Medulla oblongata (tissue), 1 donor: ENCODE measurements at regions not wholly inside any gene's neighbourhood (a gene's known extent, or its start where the extent isn't known, plus 50 kb on each side); places are given as distances from the start of the nearest gene placed in this dataset.

ENCODE experiments used
- DNase-seq: peaks from one replicate; pipeline ENCODE4 v3.0.0-alpha.2; 2015; ENCODE audit errors: extremely low spot score

DNA sequence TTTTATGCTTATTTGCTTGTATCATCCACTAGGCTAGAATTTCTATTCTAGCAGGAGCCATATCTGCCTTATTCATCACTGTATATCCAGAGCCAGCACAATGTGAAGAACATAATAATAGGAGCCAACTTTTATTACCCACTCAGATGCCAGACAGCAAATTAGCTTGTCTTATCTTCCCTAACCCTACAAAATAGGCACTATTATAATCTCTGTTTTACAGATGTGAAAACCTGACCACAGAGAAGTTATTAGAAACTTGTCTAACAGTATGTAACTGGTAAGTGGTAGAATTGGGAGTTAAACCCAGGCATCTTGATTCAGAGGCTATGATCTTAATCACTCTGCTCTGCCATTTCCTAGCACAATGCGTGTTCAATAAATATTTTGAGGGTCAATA, 579.5 kb downstream of the CAAP1 start:
- no peak for DNase-seq

DNA sequence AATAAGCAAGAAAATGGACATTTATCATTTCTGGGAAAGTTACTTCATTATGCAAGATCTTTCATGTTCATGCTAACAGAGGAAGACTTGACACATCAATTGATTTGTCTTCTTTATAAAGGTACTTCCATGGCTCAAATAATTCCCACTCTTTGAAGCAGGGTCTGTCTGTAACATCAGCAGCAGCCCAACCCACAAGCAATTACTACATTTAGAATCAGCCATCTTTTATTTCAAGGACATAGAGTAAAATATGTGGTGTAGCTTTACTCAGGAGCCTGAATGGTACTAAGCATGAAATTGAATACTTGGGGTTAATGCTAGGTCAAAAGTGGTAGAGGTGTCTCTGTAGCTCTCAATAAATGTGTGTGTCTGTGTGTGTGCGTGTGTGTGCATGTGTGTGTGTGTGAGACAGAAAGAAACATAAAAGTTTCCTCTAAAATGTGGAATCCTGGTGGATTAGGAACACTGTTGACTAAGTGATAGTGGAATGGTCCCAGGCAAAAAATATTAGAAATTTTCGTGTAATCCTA, 581.1 kb downstream of the CAAP1 start:
- no peak for DNase-seq

DNA sequence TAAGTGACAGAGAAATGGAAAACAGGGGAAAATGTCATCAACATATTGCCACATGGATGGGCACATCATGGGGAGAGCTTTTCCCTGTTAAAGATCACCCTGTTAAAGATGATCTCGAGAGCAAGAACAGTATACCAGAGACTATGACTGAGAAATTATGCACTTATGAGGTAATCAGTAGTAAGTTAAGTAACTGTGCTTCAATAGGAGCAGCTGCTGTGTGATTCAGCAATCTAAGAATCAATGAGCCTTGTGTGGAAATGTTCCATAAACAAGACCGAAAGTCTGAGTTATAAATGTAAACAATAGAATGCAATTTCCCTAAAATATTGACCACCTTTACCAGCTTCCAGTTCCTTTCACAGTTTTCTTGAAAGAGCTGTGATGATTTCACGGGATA, 582.3 kb downstream of the CAAP1 start:
- DNase-seq, result no peak

DNA sequence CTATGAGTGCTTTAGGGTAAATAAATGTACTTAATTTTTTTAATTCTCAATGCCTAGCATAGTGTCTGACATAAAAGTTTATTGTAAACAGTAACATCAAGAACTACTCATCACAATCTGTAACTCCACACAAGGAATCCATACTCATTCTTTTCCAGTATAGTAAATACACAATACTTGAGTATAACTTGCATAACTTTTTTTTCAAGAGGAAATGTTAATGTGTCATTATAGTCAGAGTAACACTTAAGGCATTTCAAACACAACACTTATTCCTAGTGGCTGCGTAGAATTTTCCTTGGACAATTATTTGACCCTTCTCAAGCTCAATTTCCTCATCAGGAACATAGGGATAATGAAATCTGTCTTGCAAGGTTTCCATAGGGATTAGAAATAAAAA, 584.3 kb downstream of the CAAP1 start:
- DNase-seq, result no peak

DNA sequence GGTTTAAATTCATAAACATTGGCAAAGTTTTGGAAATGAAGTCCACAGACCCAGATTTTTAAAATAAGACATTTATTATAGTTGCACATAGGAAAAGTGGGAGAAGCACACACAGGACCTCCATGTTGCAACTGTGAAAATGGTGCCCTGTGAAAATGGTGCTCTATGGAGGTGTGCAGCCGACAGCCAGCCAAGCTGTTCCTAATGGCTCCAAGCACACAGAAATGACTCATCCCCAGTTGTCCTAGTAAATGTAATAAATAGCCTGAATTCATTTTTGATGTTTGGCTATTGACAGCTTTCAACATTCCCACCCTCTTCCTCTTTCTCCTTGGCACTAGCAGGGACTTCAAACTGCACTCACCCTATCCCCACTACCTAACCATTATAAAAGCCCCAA, 590.9 kb downstream of the CAAP1 start:
- no peak for DNase-seq

DNA sequence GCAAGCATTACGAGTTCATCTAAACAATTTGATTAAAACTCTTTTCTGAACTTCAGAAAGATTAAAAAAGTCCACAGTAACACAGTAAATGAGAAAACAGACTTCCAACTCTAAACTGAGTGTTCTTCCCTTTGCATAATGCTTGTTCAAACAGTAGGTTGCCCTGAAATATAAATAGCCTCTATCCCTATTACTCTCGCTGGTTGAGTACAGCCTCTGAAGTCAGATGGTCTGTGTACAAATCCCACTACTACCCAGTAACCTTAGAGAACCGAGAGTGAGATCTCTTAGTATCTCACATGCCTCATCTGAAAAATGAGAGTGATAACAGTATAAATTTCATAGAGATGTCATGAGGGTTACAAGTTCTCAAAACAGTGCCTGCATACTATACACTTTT, 591.6 kb downstream of the CAAP1 start:
- no peak for DNase-seq

DNA sequence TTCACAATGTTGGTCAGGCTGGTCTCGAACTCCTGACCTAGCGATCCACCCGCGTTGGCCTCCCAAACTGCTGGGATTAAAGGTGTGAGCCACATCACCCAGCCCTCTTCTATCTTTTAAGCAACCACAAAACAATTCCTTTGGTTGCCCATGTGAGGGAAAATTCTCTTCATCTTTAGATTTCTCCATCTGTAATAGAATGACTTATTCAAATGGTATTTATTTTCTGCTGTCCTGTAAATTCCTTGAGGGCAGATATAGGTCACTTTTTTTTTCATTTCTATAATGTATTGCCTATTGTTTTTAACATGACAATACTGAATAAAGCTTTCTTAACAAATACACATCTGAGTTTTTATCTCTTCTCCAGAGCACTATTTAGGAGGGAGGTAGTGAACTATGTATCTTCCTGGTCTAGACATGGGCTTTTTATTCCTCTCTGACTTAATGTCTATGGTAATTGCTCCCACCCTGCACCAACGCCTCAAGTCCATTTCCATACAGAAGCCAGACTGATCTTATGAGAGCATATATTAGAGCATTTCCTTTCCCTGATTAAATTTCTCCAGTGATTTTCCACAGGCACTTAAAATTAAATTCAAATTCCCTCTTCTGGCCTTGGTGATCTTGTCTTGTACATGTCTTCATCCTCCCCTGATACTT, 595.6 kb downstream of the CAAP1 start:
- no peak for DNase-seq

DNA sequence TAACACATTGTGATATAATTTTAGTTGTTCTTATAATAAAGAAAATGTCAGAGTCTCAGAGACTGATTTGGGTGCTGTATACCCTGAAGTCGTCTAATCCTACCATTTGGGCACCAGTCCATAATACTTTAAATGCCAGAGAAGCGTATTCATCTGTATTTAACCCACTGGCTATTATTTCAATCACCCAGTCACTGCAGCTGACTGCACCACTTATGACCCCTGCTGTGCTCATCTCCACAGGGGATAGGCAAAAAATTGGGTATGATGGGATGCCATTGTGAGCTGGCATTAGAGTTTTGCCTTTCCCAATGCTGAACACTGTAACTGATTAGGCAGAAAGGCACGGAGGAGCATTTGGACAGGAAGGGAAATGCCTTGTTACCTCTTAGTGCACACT, 599.7 kb downstream of the CAAP1 start:
- no peak for DNase-seq

DNA sequence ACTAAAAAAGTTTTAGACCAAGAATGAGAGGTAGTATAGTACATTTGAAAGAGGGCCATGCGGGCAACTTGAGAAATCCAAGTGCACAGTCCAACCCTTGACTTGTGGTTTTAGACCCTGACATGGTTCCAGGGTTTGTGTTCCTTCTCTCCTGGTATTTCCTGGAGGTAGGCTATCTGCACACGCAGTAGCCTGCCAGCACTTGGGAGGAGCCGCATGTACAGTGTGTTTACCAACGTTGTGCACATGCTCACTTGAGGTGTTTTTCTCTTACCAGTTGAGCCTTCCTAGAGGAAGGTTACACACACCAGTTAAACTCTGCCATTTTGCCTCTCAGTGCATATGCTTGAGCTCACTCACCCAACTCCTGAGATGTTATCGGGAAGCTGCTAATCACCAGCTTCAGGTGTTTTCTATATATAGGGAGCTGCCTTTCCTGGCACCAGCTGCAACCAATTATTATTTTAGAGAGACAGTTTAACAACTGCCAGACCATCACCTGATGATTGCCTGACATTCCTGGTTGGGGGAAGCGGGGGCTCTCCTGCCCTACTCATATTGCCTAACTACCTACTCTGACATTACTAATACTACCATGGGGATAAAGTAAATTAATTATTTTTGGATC, 593.4 kb upstream of the TUSC1 start:
- DNase-seq, result no peak

DNA sequence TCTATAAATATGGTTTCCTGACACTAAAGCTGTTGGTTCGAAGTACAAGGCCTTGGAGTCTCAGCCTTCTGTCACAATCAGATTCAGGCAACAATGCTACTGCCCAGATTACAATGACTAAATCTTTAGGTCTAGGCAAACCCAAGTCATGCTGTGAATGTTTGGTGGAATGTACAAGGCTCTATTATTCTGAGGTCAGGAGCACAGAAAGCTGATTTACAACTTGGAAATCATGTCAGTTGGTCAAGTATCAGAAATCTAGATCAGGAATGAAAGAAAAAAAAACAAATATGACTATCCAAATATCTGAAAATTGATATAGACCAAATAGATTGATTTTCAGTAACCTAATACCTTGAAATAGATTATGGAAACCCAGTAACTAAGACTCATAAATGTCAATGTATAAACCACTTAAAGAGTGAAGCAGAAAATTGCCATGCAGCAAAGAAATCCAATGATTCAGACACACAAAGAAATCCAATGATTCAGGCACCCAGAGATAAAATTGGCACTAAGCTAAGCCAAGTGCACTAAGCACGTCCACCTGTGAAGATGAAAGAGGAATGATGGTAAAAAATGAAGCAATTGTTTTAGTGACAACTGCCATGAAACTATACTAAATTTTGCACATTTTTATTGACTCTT, 588.0 kb upstream of the TUSC1 start:
- DNase-seq, result no peak

DNA sequence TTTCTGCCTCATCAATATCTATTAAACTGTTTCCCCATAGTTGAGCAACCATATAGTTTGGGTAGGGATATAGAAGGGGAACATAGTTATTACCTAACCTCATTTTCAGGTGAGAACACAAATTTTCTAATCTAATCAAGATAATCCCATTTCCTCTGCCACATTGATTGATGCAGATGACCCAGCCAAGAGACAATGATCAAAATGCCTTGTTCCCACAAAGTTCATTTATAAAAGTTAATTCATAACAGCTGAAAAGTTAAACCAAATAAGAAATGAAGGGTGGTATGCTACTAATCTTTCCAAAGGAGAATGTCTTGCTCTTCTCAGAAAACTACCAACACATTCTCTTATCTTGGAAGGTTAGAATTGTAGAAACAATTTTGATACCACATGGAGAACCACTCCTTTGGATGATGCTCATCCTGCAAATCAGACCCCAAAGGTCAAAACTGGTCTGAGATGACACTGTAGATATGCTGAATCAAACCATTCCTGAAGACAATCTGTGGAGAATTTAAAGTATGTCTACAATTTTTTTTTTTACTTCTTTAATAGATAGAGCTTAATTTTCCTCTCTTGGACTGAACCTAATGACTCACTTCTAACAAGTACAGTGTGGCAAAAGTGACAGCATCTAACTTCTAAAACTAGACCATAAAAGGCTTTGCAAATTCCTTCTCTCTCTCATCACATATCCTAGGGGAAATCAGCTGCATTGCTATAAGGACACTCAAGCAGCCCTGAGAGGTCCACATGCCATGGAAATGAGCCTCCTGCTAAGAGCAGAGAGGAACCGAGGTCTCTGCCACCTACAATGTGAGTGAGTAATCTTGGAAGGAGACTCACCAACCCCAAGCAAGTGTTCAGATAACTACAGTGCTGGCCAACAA, 586.7 kb upstream of the TUSC1 start:
- no peak for DNase-seq

DNA sequence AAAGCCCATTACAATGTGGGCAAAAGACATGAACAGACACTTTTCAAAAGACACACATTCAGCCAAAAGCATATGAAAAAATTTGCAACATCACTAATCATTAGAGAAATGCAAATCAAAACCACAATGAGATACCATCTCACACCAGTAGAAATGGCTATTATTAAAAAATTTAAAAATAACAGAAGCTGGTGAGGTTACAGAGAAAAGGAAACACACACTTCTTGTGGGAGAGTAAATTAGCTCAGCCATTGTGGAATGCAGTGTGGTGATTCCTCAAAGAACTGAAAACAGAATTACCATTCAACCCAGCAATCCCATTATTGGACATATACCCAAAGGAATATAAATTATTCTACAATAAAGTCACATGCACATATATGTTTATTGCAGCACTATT, 585.2 kb upstream of the TUSC1 start:
- no peak for DNase-seq

DNA sequence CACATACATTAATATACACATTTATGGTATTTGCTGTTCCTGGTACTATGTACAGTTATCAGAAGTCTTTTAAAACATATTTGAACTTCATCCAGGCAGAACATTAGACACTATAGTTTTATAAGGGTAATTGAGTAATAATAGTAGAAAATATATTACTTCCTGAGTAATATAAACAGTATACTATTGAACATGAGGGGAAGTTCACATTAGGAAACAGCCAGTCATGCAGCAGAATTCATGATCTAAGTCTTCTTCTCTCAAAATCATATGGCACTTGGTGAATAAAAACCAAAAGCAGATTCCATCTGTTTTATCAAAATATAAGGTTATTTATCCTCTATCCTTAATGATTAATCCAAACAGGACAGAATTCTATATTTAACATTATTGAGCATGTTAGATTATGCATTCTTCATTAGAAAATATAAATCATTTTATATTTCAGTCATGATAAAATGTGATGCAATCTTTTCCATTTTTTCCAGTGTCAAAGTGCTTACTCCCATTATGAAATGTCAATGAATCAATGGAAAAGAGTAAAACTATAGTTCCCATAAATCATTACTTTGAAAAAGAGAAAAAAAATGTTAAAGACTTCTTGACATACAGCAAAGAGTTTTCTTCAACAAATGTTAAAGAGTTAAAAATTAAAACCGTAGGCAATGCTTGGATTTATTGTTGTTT, 584.3 kb upstream of the TUSC1 start:
- no peak for DNase-seq

DNA sequence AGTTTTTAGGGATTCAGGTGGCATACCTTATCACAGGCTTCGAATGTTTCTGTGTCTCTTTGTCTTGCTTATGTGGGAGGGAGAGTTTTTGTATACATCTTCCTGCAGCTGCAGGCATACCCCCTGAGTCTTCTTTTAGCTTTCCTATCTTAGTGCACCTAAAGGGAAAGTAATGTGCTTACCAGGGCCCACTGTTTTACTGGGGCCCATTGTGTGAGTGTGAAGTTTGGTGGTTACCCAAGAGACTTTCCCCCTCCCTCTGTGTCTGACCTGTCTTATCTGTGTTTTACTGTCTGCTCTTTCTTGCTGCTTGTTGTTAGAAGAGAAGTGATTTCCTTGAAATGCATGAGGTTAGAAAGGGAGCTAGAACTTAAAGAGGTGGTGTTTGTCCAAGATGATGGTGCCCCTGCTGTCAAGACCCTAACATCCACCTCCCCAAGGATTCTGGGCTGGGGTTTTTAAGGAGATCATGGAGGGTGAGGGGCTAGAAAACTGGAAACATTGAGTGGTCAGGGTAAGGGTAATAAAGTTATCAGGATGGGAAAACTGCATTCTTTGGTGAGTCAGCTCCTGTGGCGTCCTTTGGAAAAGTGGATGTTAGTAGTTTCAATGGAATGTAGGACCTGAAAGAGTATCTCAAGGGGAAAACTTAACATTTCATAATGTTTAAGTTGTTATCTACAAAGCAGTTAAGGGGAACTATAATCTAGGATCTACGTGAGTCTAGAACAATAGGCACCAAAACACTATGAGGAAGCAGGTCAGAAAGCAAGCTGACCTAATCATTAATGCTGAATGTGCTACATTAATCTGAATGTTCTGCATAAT, 583.5 kb upstream of the TUSC1 start:
- no peak for DNase-seq

DNA sequence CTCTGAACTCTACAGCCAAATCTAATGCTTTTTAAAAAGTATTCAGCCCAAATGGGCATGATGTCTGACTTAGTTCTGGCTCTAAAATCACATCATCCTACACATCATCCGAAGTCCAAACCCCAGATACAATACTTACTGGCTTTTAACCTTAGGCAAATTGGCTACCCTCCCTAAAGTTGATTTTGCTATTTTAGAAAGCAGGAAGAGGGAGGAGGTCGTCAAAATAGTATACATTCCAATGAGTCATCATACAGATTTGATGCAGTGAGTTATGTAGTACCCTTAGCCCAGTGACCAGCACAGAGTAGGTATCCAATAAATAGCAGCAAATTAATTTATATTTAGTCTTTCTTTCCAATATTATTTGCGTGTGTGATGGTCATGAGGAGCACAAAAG, 582.0 kb upstream of the TUSC1 start:
- DNase-seq, result no peak

DNA sequence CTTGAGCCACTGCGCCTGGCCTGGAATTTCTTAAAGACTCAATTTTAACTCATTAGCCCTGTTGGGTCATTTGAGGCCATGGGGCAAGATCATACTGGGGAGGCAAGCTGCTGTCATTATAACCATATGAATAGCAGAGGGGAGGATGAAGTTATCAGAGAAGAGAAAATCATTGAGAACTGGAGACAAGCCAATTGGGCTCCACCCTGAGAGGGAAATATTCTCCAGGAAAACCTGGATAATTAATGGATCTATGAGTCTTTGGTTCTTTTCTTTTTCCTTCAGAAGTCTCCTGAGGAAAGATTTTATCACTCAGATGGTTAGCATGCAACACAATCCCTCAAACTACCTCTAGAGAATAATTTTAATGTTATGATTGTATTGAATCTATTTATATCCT, 569.6 kb upstream of the TUSC1 start:
- no peak for DNase-seq

DNA sequence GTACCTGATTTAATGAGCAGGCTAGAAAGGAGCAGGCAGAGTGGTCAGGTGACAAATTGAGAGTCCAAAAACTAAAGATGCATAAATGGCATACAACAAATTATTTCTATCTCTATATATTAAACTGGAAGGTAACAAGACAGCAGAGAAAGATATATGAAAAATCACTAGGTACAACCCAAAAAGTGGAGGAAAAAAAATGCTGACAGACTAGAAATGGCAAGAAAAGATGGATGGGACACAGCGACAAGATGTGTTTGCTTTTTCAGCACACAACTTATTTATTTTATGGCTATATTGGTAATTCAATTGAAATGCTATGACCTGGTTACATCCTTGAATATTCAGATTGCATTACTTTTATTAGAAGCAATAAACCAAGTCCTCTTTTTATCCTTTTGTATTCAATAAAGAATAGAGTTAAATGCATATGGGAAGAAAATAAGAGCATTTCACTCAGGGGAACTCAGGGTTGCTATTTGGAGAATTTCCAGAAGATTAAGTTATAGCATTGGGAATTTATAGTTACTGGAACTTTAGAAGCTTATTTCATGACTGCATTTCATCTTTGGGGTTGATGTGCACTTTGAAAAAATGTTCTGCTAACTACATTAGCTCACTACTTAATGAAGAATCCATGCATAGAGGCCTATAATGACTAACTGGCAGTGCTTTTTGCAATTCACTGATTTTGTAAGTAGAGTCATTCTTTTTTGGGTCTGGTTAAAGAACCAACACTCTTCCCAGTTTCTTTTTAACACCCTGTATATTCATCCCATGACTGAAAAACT, 566.6 kb upstream of the TUSC1 start:
- DNase-seq, result no peak

DNA sequence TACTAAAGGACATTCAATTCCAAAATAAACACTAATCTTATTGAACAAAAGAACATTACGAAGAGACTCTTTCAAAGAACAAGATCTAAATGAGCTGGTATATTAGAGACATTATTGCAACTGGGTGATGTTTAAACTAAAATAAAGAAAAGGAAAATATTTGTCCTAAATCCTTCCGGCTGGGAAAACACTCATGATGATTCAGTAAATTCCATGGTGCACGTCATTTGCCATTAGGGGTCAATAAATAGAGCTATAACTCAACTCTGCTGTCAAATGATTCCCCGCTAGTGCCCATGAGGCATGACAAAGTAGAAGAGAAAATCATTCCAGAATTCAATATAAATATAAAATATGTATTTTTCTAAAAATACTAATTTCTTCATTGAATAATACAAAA, 565.5 kb upstream of the TUSC1 start:
- no peak for DNase-seq

DNA sequence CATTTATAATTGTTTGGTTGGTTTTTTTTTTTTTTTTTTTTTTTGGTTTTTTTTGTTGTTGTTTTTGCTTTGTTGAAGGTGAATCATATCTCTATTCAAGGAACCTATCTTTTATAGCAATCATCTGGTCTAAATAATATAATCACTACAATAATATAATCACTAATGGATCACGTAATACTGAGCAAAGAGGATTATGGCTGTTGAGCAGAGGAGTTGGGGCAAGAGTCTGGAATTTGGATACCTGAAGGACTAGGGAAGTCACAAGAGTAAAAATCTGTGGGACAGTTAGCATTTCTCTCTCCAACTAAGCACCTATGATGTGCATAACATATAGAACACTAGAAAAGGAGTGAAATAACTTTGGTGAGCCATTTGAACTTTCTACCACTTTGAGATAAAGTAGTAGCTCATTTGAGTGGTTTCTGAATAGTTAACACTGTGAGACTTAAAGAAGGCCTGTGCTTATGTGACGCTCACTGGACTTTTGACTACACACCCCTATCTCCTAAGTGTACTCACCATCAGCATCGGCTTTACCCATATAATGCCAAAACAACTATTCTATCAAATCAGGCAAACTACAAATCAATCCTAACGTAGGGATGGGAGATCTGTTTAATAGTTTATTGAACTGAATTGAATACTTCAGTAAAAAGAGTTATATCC, 564.9 kb upstream of the TUSC1 start:
- DNase-seq, result no peak
